Spleen (tissue), 11 donors: ENCODE measurements at regions not wholly inside any gene's neighbourhood (a gene's known extent, or its start where the extent isn't known, plus 50 kb on each side); places are given as distances from the start of the nearest gene placed in this dataset.

Experiments used
- DNase-seq: peaks from one replicate; pipeline ENCODE4 v3.0.0-alpha.2; 2020
- H3K27ac ChIP-seq, 8 donors: fragments of 200-600 bp; sonication (generic) in 7 of 8; 1 replicate in 4 of 8; 2 replicates in 4 of 8; pipeline versions ENCODE4 v1.5.0 to v1.8.0; 2016 to 2021; ENCODE audit warnings: inconsistent platforms in 4 of 8, mild to moderate bottlenecking in 4 of 8, moderate library complexity in 1 of 8
- H3K27me3 ChIP-seq, 7 donors: fragments of 200-600 bp; sonication (generic) in 6 of 7; replicated peaks in 1 of 7; 1 replicate in 4 of 7; 2 replicates in 3 of 7; pipeline versions ENCODE4 v1.5.0 to v1.8.0; 2016 to 2021; ENCODE audit warnings: inconsistent platforms in 3 of 7, mild to moderate bottlenecking in 1 of 7
- H3K36me3 ChIP-seq, 6 donors: fragments of 200-600 bp; sonication (generic) in 5 of 6; 1 replicate in 4 of 6; 2 replicates in 2 of 6; pipeline versions ENCODE4 v1.5.0 to v1.8.0; 2016 to 2021; ENCODE audit warnings: inconsistent platforms in 2 of 6
- H3K4me1 ChIP-seq, 6 donors: fragments of 200-600 bp; sonication (generic) in 5 of 6; 1 replicate in 3 of 6; 2 replicates in 3 of 6; pipeline versions ENCODE4 v1.5.0 to v1.8.0; 2016 to 2021; ENCODE audit warnings: inconsistent platforms in 3 of 6
- H3K4me3 ChIP-seq, 8 donors: fragments of 200-600 bp; sonication (generic) in 7 of 8; 1 replicate in 4 of 8; 2 replicates in 4 of 8; pipeline versions ENCODE4 v1.5.0 to v1.8.0; 2016 to 2021; ENCODE audit warnings: inconsistent platforms in 4 of 8, mild to moderate bottlenecking in 4 of 8, moderate library complexity in 2 of 8
- H3K9me3 ChIP-seq, 8 donors: fragments of 200-600 bp; sonication (generic) in 7 of 8; 1 replicate in 4 of 8; 2 replicates in 4 of 8; pipeline versions ENCODE4 v1.5.0 to v1.8.0; 2016 to 2021; ENCODE audit warnings: inconsistent platforms in 4 of 8
- POLR2A ChIP-seq, 3 donors: fragments of 450-650 bp; IDR thresholded peaks; one replicate each; pipeline ENCODE4 v1.5.1; 2017; ENCODE audit warnings: antibody characterized with exemption in 3 of 3, mild to moderate bottlenecking in 1 of 3
- POLR2AphosphoS5 ChIP-seq, 3 donors: sonication (generic); formaldehyde crosslinking; IDR thresholded peaks; one replicate each; pipeline ENCODE4 v1.5.1; 2017; ENCODE audit warnings: antibody characterized with exemption in 3 of 3
- WGBS, 5 donors: extraction: QIAGEN DNeasy Blood & Tissue Kit in 3 of 5; methylation state at CpG; one replicate each; pipeline versions ENCODE4 v1.1.5 to v1.1.7; 2013 to 2018; 5-methylcytosine and 5-hydroxymethylcytosine counted together
- intact Hi-C: fragments of 100-400 bp; cut with DNase I; formaldehyde crosslinking; loops from one replicate; pipeline ENCODE4 v1.15.0; 2023; ENCODE audit warnings: low total_unique reads
- TF ChIP-seq, protein P1 (sequence below), 11 experiments: fragments of 200-600 bp in 7 of 11; fragments of 450-650 bp in 4 of 11; sonication (generic) in 4 of 11; IDR thresholded peaks in 8 of 11; conservative IDR thresholded peaks in 3 of 11; 1 replicate in 7 of 11; 2 replicates in 4 of 11; pipeline versions ENCODE4 v1.4.0 to v1.8.0; 2016 to 2021; ENCODE audit warnings: antibody characterized with exemption in 11 of 11, inconsistent platforms in 4 of 11, mild to moderate bottlenecking in 1 of 11
- donor health status: healthy with polysubstance abuse.
- donor health status: DM: no; HTN: no; CAD: no; lungs with moderate emphysema.
- donor health status: DM: no; HTN: no; CAD: no.
- donor health status: Bipolar disorder and iron deficiency.
- donor health status: healthy.
- donor health status: DM: no; HTN: no; CAD: no.
- donor health status: DM: yes; HTN: yes; CAD: no.

- Histone ChIP-seq H3K9me3 (no peaks in the 10 kb centered on the region), H3K36me3 (no peaks in the 10 kb centered on the region), H3K4me3 (no peak overlapping the region), H3K4me1 (no peaks in the 10 kb centered on the region), H3K27me3 (no peaks in the 10 kb centered on the region), H3K27ac (no peak overlapping the region)
- 84 to 86% (median 85%) methylated on average over 12 of the region's 12 CpGs for WGBS, 5 donors
- intact Hi-C loops, result no loop called here
- TF ChIP-seq POLR2AphosphoS5 (IDR thresholded peaks at IDR 0.05) (no peak), POLR2A (IDR thresholded peaks at IDR 0.05) (no peak)
- TF ChIP-seq, protein P1, sequence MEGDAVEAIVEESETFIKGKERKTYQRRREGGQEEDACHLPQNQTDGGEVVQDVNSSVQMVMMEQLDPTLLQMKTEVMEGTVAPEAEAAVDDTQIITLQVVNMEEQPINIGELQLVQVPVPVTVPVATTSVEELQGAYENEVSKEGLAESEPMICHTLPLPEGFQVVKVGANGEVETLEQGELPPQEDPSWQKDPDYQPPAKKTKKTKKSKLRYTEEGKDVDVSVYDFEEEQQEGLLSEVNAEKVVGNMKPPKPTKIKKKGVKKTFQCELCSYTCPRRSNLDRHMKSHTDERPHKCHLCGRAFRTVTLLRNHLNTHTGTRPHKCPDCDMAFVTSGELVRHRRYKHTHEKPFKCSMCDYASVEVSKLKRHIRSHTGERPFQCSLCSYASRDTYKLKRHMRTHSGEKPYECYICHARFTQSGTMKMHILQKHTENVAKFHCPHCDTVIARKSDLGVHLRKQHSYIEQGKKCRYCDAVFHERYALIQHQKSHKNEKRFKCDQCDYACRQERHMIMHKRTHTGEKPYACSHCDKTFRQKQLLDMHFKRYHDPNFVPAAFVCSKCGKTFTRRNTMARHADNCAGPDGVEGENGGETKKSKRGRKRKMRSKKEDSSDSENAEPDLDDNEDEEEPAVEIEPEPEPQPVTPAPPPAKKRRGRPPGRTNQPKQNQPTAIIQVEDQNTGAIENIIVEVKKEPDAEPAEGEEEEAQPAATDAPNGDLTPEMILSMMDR (IDR thresholded peaks at IDR 0.05 in 8 of 11, conservative IDR thresholded peaks at IDR 0.05 in 3 of 11), result no peak
- DNase-seq, result no peak
These were observed 690.4 kb upstream of the HS6ST1 start for GRCh38 chr2:129008881-129009554.

DNA sequence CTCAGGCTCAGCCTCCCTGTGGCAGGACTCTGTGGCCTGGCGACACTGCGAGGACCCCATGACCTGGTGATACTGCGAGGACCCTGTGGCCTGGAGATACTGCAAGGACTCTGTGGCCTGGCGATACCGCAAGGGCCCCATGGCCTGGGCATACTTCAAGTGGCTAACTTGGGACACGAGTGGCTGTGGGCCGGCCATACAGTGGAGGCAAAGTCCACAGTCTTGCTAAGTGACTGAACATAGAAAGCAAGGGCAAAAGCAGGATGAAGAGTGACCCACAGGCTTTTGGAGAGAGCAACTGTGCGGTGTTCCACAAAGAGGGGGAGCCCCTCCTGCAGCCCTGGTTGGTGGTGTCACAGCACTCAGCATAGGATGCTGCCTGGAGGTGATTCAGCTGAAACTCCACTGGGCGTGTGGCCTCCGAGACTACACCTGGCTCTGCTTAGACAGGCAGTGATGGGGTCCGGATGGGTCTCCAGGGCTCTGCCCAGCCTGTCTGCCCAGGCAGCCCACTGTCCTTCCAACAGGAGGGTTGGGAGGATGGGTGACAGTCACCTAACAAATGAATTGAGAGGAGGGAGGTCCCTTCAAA lies 691.0 kb upstream of the HS6ST1 start:
- Histone ChIP-seq H3K27me3 (no peaks in the 10 kb centered on the region), H3K4me3 (no peak overlapping the region), H3K36me3 (no peaks in the 10 kb centered on the region), H3K4me1 (no peaks in the 10 kb centered on the region), H3K9me3 (no peaks in the 10 kb centered on the region), H3K27ac (no peak overlapping the region)
- TF ChIP-seq POLR2AphosphoS5 (IDR thresholded peaks at IDR 0.05) (no peak), POLR2A (IDR thresholded peaks at IDR 0.05) (no peak)
- TF ChIP-seq, protein P1 (IDR thresholded peaks at IDR 0.05 in 8 of 11, conservative IDR thresholded peaks at IDR 0.05 in 3 of 11), result no peak
- intact Hi-C loops, result no loop called here
- 76 to 95% (median 92%) methylated on average over 8 to 11 of the region's 11 CpGs for WGBS, 5 donors
- no peak for DNase-seq

GRCh38 chr2:129010262-129010661 lies 691.6 kb upstream of the HS6ST1 start:
- Histone ChIP-seq H3K36me3 (no peaks in the 10 kb centered on the region), H3K27me3 (no peaks in the 10 kb centered on the region), H3K4me3 (no peak overlapping the region), H3K9me3 (no peaks in the 10 kb centered on the region), H3K27ac (no peak overlapping the region), H3K4me1 (no peaks in the 10 kb centered on the region)
- DNase-seq, result no peak
- intact Hi-C loops, result no loop called here
- TF ChIP-seq POLR2AphosphoS5 (IDR thresholded peaks at IDR 0.05) (no peak), POLR2A (IDR thresholded peaks at IDR 0.05) (no peak)
- TF ChIP-seq, protein P1 (IDR thresholded peaks at IDR 0.05 in 8 of 11, conservative IDR thresholded peaks at IDR 0.05 in 3 of 11), result no peak
- WGBS, 5 donors, result 53 to 82% (median 74%) methylated on average over 5 of the region's 5 CpGs

GRCh38 chr2:129011466-129012061 lies 692.9 kb upstream of the HS6ST1 start:
- H3K27me3 ChIP-seq, result no peaks in the 10 kb centered on the region
- no peak overlapping the region for H3K4me3 ChIP-seq
- no peaks in the 10 kb centered on the region for H3K36me3 ChIP-seq
- no peak for DNase-seq
- no peaks in the 10 kb centered on the region for H3K9me3 ChIP-seq
- H3K4me1 ChIP-seq, result no peaks in the 10 kb centered on the region
- WGBS, 5 donors, result 66 to 75% (median 69%) methylated on average over 9 of the region's 9 CpGs
- no peak for TF ChIP-seq POLR2A (IDR thresholded peaks at IDR 0.05)
- TF ChIP-seq, protein P1 (IDR thresholded peaks at IDR 0.05 in 8 of 11, conservative IDR thresholded peaks at IDR 0.05 in 3 of 11), result no peak
- H3K27ac ChIP-seq, result no peak overlapping the region
- intact Hi-C loops, result no loop called here
